Kasumi-1 (cell line): ENCODE measurements at regions not wholly inside any gene's neighbourhood (a gene's known extent, or its start where the extent isn't known, plus 50 kb on each side); places are given as distances from the start of the nearest gene placed in this dataset.

Experiments
- DNase-seq, 2 experiments: peaks; one replicate each; lab custom pipeline; 2025; lab: John Stamatoyannopoulos, UW

GRCh38 chr17:77501751-77502625 lies 361.2 kb downstream of the SEC14L1 start:
- no peak for DNase-seq

DNA sequence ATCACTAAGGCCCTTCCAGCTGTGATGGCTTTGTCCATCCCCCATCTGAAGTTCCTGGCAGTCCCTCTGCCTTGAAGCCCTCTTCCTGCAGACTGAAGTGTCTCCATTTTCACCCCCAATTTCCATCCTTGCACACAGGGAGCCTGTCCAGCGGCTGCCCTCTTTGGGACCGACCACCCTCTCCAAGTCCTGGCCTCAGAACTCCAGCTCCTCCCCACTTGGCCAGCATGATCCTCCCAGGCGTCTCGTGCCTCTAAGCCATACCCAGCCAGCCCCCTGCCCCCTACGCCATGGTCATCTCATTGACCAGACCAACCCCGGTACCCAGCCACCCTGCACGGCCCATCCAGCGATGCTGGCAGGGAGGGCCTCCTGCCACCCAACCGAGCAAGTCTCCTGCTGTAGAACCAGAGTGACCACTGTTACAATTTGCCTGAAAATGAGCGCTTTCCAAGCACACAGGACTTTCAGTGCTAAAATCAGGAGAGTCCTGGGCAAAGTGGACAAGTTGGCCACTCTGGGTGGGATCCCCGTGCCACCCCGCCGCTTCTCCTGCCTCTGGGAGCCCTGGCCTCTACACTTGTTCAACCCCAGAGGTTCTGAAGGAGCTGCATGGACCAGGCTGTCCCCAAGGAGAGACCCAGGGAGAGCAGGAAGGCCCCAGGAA lies 362.0 kb downstream of the SEC14L1 start:
- no peak for DNase-seq

DNA sequence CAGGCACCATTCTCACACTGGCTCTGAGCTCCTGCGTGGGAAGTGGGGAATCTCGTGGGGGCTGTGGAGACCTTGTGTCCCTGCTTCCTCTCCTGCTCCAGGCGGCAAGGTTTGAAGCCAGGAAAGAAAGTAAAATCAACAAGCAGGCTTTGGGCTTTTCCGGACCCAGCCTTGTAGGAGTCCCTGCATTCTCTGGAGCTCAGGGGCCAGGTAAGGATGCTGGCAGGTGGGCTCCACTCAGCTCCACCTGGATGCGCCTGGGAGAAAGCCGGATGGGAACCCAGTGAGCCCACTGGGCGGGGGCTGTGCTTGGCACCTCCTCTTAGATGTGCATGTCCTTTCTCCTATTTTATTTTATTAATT lies 362.5 kb downstream of the SEC14L1 start:
- DNase-seq: no peak

- no peak for DNase-seq
Observed at GRCh38 chr17:77503916-77504651, 363.3 kb downstream of the SEC14L1 start.

DNA sequence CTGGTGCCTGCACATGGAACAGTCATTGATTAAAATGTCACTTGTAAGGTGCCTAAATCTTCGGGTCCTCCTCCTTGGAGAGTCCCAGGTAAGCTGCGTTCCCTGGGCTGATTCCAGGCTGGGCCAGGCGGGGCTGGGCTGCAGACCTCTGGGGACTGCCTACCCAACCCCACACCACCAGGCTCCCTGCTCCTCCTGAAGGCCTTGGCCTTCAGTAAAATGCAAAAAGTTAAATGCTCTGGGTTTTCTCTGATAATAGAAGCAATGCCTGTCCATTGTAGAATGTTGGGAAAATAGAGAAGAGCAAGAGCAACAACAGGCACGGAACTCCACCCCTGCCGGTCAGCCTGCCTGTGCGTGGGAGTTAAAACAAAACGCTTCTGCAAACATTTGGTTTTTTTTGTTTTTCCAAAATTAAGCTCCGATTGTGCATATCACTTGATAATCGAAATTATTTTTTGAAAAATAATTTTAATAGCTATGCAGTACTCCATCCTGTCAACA lies 363.9 kb downstream of the SEC14L1 start:
- DNase-seq: no peak

GRCh38 chr17:77505181-77505639 lies 364.4 kb downstream of the SEC14L1 start:
- DNase-seq: no peak

- DNase-seq: no peak
Observed at GRCh38 chr17:77506371-77506991, 365.7 kb downstream of the SEC14L1 start.

GRCh38 chr17:77507111-77507885 lies 366.5 kb downstream of the SEC14L1 start:
- no peak for DNase-seq

- DNase-seq: no peak
Observed at GRCh38 chr17:77508047-77508715, 367.4 kb downstream of the SEC14L1 start.

DNA sequence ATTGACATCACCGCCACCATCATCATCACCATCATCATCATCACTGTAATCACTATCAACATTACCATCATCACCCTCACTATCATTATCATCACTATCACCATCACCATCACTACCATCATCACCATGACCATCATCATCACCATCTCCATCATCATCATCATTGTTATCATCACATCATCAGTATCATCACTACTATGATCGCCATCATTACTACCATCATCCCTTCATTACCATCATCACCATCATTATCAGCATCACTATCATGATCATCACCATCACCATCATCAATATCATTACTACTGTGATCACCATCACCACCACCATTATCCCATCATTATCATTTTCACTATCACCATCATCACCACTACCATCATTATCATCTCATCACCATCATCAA lies 368.3 kb downstream of the SEC14L1 start:
- DNase-seq: no peak

GRCh38 chr17:77509599-77509998 lies 368.8 kb downstream of the SEC14L1 start:
- no peak for DNase-seq

GRCh38 chr17:77510133-77510796 lies 369.5 kb downstream of the SEC14L1 start:
- no peak for DNase-seq

GRCh38 chr17:77511514-77512061 lies 370.8 kb downstream of the SEC14L1 start:
- DNase-seq: no peak

GRCh38 chr17:77512062-77512946 lies 371.5 kb downstream of the SEC14L1 start:
- no peak for DNase-seq

GRCh38 chr17:77513045-77513444 lies 372.3 kb downstream of the SEC14L1 start:
- no peak for DNase-seq

DNA sequence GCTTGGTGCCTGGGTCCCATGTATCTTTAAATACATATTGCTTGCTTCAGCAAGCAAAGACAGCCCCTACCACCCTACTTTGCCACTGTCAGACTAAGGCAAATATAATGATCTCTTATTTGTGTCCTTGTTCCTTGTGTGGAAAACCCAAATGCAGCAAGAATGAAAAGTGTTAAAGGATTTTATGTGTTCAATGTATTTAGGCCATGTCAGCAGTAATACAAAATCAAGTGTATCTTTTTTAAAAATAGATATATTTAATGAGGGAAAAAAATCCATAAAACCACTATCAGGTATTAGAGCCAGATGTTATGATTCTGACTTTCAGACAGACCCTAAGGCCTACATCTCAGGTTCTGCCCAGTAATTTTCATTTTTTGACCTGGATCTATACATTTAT lies 374.5 kb downstream of the SEC14L1 start:
- no peak for DNase-seq

- no peak for DNase-seq
Observed at GRCh38 chr17:77516902-77517301, 376.1 kb downstream of the SEC14L1 start.

- DNase-seq: no peak
Observed at GRCh38 chr17:77521076-77521475, 380.3 kb downstream of the SEC14L1 start.

GRCh38 chr17:77523540-77523939 lies 382.8 kb downstream of the SEC14L1 start:
- no peak for DNase-seq
